Stimulated activated CD8-positive, alpha-beta memory T cell treated with anti-CD3 and anti-CD28 coated beads, Interleukin-2, amount 100 ng/mL, for 1 hour (primary cell): ENCODE measurements at regions not wholly inside any gene's neighbourhood (a gene's known extent, or its start where the extent isn't known, plus 50 kb on each side); places are given as distances from the start of the nearest gene placed in this dataset.
"Not testable (repeated sequence)": the region's sequence is repeated elsewhere in the genome, so short reads cannot be mapped to it uniquely, and the experiment has no call there.

ENCODE experiments used
- DNase-seq, 2 donors: peaks; one replicate each; pipeline ENCODE4 v3.0.0-alpha.2; 2020; ENCODE audit warnings: low read depth in 2 of 2

GRCh38 chr14:66011855-66012254 lies 474.3 kb upstream of the CCDC196 start:
- no peak for DNase-seq

- DNase-seq, result not testable (repeated sequence)
Observed at GRCh38 chr14:66013607-66014006, 472.6 kb upstream of the CCDC196 start.

- DNase-seq, result no peak
Observed at GRCh38 chr14:66015071-66015780, 470.9 kb upstream of the CCDC196 start.

- no peak for DNase-seq
Observed at GRCh38 chr14:66017927-66018326, 468.2 kb upstream of the CCDC196 start.

GRCh38 chr14:66022526-66022925 lies 463.6 kb upstream of the CCDC196 start:
- no peak for DNase-seq

GRCh38 chr14:66025779-66026178 lies 460.4 kb upstream of the CCDC196 start:
- DNase-seq, result no peak

- not testable (repeated sequence) for DNase-seq
Observed at GRCh38 chr14:66031981-66032380, 454.2 kb upstream of the CCDC196 start.

- DNase-seq, result no peak
Observed at GRCh38 chr14:66032800-66033199, 453.4 kb upstream of the CCDC196 start.

GRCh38 chr14:66036547-66036946 lies 449.6 kb upstream of the CCDC196 start:
- no peak for DNase-seq

- DNase-seq, result no peak
Observed at GRCh38 chr14:66037361-66037760, 448.8 kb upstream of the CCDC196 start.

GRCh38 chr14:66038212-66038611 lies 448.0 kb upstream of the CCDC196 start:
- DNase-seq, result no peak

- DNase-seq, result no peak
Observed at GRCh38 chr14:66038618-66039017, 447.6 kb upstream of the CCDC196 start.

GRCh38 chr14:66039495-66039894 lies 446.7 kb upstream of the CCDC196 start:
- DNase-seq, result no peak

- DNase-seq, result no peak
Observed at GRCh38 chr14:66041582-66041981, 444.6 kb upstream of the CCDC196 start.

GRCh38 chr14:66043921-66044320 lies 442.2 kb upstream of the CCDC196 start:
- no peak for DNase-seq

GRCh38 chr14:66045572-66046021 lies 440.6 kb upstream of the CCDC196 start:
- no peak for DNase-seq

GRCh38 chr14:66046035-66046434 lies 440.1 kb upstream of the CCDC196 start:
- no peak for DNase-seq

- DNase-seq, result no peak
Observed at GRCh38 chr14:66046591-66046990, 439.6 kb upstream of the CCDC196 start.

GRCh38 chr14:66056268-66056907 lies 429.8 kb upstream of the CCDC196 start:
- no peak for DNase-seq

GRCh38 chr14:66056926-66057552 lies 429.1 kb upstream of the CCDC196 start:
- no peak for DNase-seq

- no peak for DNase-seq
Observed at GRCh38 chr14:66065188-66065587, 421.0 kb upstream of the CCDC196 start.

- no peak for DNase-seq
Observed at GRCh38 chr14:66066981-66067776, 419.0 kb upstream of the CCDC196 start.
